Stimulated activated naive B cell treated with anti-CD40 and anti-IgM and Interleukin-4, amounts not matched to agents 10 μg/mL and 1 μg/mL and 100 μg/mL, for 72 hours (primary cell): ENCODE measurements at regions not wholly inside any gene's neighbourhood (a gene's known extent, or its start where the extent isn't known, plus 50 kb on each side); places are given as distances from the start of the nearest gene placed in this dataset.
"Not testable (repeated sequence)": the region's sequence is repeated elsewhere in the genome, so short reads cannot be mapped to it uniquely, and the experiment has no call there.

Source experiments
- ATAC-seq, 2 donors: fragments of 150-1000 bp; cut with Tn5 transposase; replicated peaks; 2 replicates each; pipeline ENCODE4 v1.10.0; 2021; ENCODE audit warnings: moderate library complexity in 1 of 2
- DNase-seq: peaks from one replicate; pipeline ENCODE4 v3.0.0; 2021
- H3K27ac Mint-ChIP-seq: one replicate; pipeline ENCODE4 v1.8.0; 2022; ENCODE audit warnings: mild to moderate bottlenecking, mixed read lengths
- H3K27me3 Mint-ChIP-seq, 2 donors: one replicate each; pipeline ENCODE4 v1.8.0; 2022; ENCODE audit warnings: mixed read lengths in 2 of 2
- H3K36me3 Mint-ChIP-seq, 2 donors: one replicate each; pipeline ENCODE4 v1.8.0; 2022; ENCODE audit warnings: mixed read lengths in 2 of 2, mild to moderate bottlenecking in 1 of 2
- H3K4me1 Mint-ChIP-seq, 2 donors: one replicate each; pipeline ENCODE4 v1.8.0; 2022; ENCODE audit warnings: mixed read lengths in 2 of 2, mild to moderate bottlenecking in 1 of 2
- H3K4me3 Mint-ChIP-seq, 2 donors: one replicate each; pipeline ENCODE4 v1.8.0; 2022; ENCODE audit warnings: mild to moderate bottlenecking in 2 of 2, mixed read lengths in 2 of 2, moderate library complexity in 1 of 2
- H3K9me3 Mint-ChIP-seq, 2 donors: one replicate each; pipeline ENCODE4 v1.8.0; 2022; ENCODE audit warnings: mixed read lengths in 2 of 2, mild to moderate bottlenecking in 1 of 2

- H3K36me3 Mint-ChIP-seq = no peaks in the 10 kb centered on the region
- no peak for ATAC-seq
- H3K9me3 Mint-ChIP-seq = peaks cover 0 to 1% of the 10 kb centered on the region in 2 donors
- H3K4me3 Mint-ChIP-seq = no peak overlapping the region
- H3K27me3 Mint-ChIP-seq = peaks cover 23 to 27% of the 10 kb centered on the region in 2 donors
- H3K27ac Mint-ChIP-seq = no peak overlapping the region
- H3K4me1 Mint-ChIP-seq = no peaks in the 10 kb centered on the region
- DNase-seq = no peak
These were observed 83.3 kb upstream of the SLC66A3 start for GRCh38 chr2:11071939-11072338.

DNA sequence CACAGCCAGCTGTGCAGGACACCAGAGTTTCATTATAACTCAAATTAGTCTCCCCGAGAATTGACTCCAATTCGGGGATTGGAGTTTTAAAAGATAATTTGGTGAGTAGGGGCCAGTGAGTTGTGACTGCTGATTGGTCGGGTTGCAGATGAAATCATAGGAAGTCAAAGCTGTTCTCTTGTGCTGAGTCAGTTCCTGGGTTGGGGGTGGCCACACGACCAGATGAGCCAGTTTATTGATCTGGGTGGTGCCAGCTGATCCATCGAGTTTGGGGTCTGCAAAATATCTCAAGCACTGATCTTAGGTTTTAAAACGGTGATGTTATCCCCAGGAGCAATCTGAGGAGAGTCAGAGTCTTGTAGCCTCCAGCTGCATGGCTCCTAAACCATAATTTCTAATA is 82.7 kb upstream of the SLC66A3 start:
- no peaks in the 10 kb centered on the region for H3K36me3 Mint-ChIP-seq
- H3K9me3 Mint-ChIP-seq = no peaks in the 10 kb centered on the region
- peaks cover 27 to 32% of the 10 kb centered on the region in 2 donors for H3K27me3 Mint-ChIP-seq
- no peak overlapping the region for H3K4me3 Mint-ChIP-seq
- H3K27ac Mint-ChIP-seq = no peak overlapping the region
- DNase-seq (no peak), ATAC-seq (no peak)
- H3K4me1 Mint-ChIP-seq = no peaks in the 10 kb centered on the region

DNA sequence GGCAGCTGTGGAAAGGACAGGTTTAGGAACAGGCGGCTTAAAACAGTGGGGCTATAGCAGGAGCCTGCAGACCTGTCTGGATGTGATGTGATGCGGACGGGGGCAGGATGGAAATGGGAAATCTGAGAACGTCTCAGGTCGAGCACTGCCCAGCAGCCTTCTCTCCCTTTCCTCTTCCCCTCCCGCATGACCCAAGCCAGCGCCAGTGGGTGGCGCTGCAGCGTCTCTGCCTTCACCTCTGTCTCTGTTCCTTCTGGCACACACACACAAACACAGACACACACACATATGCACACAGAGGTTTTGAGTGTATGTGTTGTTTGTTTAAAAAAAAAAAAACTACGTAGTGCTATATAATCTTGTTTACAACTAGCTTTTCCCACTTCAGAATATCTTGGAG is 82.0 kb upstream of the SLC66A3 start:
- Mint-ChIP-seq H3K4me1 (no peaks in the 10 kb centered on the region), H3K4me3 (no peak overlapping the region), H3K36me3 (no peaks in the 10 kb centered on the region), H3K27ac (no peak overlapping the region), H3K27me3 (peaks cover 32 to 39% of the 10 kb centered on the region in 2 donors), H3K9me3 (no peaks in the 10 kb centered on the region)
- no peak for DNase-seq
- no peak for ATAC-seq

- no peak overlapping the region for H3K4me3 Mint-ChIP-seq
- H3K4me1 Mint-ChIP-seq = no peaks in the 10 kb centered on the region
- H3K36me3 Mint-ChIP-seq = no peaks in the 10 kb centered on the region
- H3K27me3 Mint-ChIP-seq = peaks cover 29 to 35% of the 10 kb centered on the region in 2 donors
- DNase-seq (no peak), ATAC-seq (no peak)
- no peaks in the 10 kb centered on the region for H3K9me3 Mint-ChIP-seq
- H3K27ac Mint-ChIP-seq = no peak overlapping the region
These were observed 81.5 kb upstream of the SLC66A3 start for GRCh38 chr2:11073776-11074175.

- Mint-ChIP-seq H3K4me3 (no peak overlapping the region), H3K27me3 (peaks cover 29 to 34% of the 10 kb centered on the region in 2 donors), H3K27ac (no peak overlapping the region), H3K9me3 (no peaks in the 10 kb centered on the region), H3K36me3 (no peaks in the 10 kb centered on the region), H3K4me1 (no peaks in the 10 kb centered on the region)
- no peak for DNase-seq
- no peak for ATAC-seq
These were observed 80.9 kb upstream of the SLC66A3 start for GRCh38 chr2:11074246-11074820.

DNA sequence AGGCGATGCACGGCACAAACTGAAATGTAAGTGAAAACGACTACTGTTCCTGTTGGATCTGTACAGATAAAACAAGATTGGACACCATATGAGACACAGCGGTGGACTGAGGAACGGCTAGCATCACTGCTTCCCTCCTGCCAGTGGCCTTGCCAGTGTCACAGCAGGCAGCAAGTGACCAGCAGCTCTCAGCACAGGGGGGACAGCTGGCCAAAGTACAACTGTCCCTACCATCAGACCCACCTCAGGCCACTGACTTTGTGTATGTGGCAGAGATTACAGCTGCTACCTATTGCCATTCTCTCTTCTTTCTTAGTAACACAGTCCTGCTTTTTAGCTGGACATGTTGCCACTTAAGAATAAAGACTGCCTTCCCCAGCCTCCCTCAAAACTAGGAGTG is 80.0 kb upstream of the SLC66A3 start:
- ATAC-seq (no peak), DNase-seq (no peak)
- no peaks in the 10 kb centered on the region for H3K36me3 Mint-ChIP-seq
- H3K9me3 Mint-ChIP-seq = no peaks in the 10 kb centered on the region
- no peak overlapping the region for H3K27ac Mint-ChIP-seq
- H3K4me3 Mint-ChIP-seq = no peak overlapping the region
- H3K4me1 Mint-ChIP-seq = no peaks in the 10 kb centered on the region
- peaks cover 25 to 40% of the 10 kb centered on the region in 2 donors for H3K27me3 Mint-ChIP-seq

DNA sequence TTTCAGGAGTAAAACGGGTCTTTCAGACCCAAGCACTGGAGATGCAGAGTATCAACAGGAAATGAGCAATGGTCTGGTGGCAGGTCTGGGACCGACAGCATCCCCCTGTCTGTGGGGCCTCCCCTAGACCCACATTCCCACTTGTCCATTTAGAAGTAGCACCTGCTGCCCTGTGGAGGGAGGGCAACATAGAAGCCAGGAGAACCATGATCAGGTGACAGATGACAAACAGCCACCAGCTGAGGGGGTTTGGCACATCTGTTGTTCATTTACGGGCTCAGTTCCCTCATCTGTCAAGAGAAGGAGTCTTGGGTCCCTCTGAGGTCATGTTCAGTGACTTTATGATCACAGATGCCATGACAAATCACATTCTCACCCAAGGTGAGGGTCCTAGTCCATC is 77.9 kb upstream of the SLC66A3 start:
- DNase-seq = no peak

DNA sequence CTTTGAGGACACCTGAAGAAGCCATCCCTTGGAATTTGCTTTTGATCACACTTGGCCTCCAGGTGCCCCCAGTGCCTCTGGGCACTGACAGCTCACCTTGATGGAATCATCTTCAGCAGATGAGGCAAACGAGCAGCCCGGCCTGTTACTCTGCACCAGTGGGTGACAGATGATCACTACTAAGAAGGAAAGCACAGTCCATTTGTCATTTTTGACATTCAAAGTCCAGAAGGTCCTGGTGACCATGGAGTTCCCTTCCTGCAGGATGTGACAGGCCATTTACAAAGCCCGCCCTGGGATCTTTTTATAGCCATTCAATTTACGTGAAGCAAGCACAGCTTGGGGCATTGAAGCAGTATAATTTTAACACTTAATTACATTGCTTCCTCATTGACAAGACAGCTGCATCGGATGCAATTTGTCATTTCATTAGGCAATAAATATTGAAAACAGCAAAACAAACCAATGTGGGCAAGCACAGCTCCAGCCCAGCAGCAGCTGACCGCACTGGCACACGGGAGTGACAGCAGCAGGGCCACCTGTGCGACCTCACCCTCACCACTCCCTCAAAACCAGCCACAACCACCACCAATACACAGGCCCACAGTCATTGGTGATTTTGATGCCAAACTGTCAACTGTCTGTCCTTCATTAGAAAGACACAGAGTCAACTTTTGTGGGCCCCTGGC is 76.0 kb upstream of the SLC66A3 start:
- Mint-ChIP-seq H3K27me3 (peaks cover 14 to 36% of the 10 kb centered on the region in 2 donors), H3K4me1 (no peaks in the 10 kb centered on the region), H3K4me3 (no peak overlapping the region), H3K9me3 (peaks cover 0 to 1% of the 10 kb centered on the region in 2 donors), H3K27ac (no peak overlapping the region), H3K36me3 (no peaks in the 10 kb centered on the region)
- no peak for DNase-seq
- ATAC-seq = no peak

More for the DNA sequence above, 77.9 kb upstream of the SLC66A3 start:
- no peak overlapping the region for H3K4me3 Mint-ChIP-seq
- H3K4me1 Mint-ChIP-seq = no peaks in the 10 kb centered on the region
- H3K27me3 Mint-ChIP-seq = peaks cover 14 to 34% of the 10 kb centered on the region in 2 donors
- no peaks in the 10 kb centered on the region for H3K36me3 Mint-ChIP-seq
- H3K27ac Mint-ChIP-seq = no peak overlapping the region
- H3K9me3 Mint-ChIP-seq = no peaks in the 10 kb centered on the region
- ATAC-seq = no peak

DNA sequence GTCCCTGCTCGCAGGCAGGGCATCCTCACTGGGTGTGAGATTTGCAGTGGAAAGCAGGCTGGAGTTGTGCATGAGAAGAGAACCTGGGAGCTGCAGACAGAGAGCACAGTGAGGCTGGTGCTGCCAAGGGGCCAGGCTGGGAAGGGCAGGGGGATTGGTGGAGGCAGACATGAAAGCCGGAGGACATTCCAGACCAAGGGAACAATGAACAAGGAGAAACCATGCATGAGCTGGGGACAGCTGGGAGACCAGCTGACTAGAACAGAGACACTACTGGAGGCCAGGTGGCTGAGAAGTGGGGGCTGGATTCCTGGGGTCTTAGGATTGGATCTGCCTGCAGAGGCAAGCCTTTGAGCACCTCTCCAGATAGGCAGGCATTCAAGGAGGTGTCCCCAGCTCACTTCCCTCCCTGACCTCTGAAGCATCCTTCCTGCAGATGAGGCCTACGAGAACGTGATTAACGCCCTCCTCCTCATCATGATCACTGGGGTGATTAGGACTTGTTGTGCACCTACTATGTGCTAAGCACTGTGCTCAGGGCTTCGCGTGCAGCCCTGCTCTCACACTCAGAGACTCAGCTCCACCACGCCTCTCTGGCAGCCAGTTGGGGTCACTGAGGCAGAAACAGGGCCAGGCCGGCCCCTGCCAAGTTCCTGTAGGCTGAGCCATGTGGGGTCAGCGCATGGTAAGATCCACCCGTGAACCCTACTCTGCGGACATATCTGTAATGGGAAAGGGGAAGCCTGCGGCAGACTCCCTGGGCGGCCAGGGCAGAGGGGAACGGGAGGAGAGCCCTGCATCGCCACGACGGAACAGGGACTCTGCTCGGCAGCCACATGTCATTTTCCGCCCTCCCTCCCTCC is 74.8 kb upstream of the SLC66A3 start:
- Mint-ChIP-seq H3K27ac (no peak overlapping the region), H3K36me3 (no peaks in the 10 kb centered on the region), H3K27me3 (peaks cover 17 to 38% of the 10 kb centered on the region in 2 donors), H3K4me1 (no peaks in the 10 kb centered on the region), H3K9me3 (peaks cover 0 to 1% of the 10 kb centered on the region in 2 donors), H3K4me3 (no peak overlapping the region)
- DNase-seq (no peak), ATAC-seq (no peak)

DNA sequence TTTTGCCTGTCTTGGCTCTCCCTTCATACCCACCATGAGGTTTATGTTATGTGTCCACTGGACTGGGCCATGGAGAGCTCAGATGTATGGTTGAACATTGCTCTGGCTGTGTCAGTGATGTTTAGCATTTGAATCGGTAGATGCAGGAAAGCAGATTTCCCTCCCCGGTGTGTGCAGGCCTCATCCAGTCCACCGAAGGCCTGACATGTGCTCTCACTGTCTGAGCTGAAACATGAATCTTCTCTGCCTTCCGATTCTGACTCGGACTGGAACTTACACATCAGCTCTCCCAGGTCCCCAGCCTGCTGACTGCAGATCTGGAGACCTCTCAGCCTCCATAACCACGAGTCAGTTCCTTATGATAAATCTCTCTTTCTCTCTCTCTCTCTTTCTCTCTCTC is 72.4 kb upstream of the SLC66A3 start:
- Mint-ChIP-seq H3K27ac (no peak overlapping the region), H3K36me3 (no peaks in the 10 kb centered on the region)
- no peak for ATAC-seq

GRCh38 chr2:11088821-11089220 is 66.4 kb upstream of the SLC66A3 start:
- not testable (repeated sequence) for ATAC-seq, H3K36me3 Mint-ChIP-seq, H3K4me1 Mint-ChIP-seq, H3K9me3 Mint-ChIP-seq, H3K27ac Mint-ChIP-seq, DNase-seq, H3K4me3 Mint-ChIP-seq
- H3K27me3 Mint-ChIP-seq = peaks cover 16 to 18% of the 10 kb centered on the region in 2 donors

More for the DNA sequence above, 72.4 kb upstream of the SLC66A3 start:
- Mint-ChIP-seq H3K9me3 (peaks cover 0 to 1% of the 10 kb centered on the region in 2 donors), H3K4me3 (no peak overlapping the region), H3K4me1 (no peaks in the 10 kb centered on the region), H3K27me3 (peaks cover 23 to 37% of the 10 kb centered on the region in 2 donors)
- no peak for DNase-seq

DNA sequence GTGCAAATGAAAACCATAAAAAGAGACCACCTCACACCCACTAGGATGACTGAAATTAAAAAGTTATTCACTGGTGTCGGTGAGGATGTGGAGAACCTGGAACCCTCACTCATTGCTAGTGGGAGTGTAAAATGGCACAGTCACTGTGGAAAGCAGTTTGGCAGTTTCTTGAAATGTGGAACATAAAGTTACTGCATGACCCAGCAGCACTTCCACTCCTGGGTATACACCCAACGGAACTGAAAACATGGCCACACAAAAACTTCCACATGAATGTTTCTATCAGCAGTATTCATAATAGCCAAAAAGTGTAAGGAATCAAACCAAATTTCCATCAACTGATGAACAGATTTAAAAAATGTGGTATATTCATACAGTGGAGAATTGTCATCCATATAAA is 65.1 kb upstream of the SLC66A3 start:
- DNase-seq (no peak), ATAC-seq (no peak)
- Mint-ChIP-seq H3K9me3 (no peaks in the 10 kb centered on the region), H3K4me3 (no peak overlapping the region), H3K4me1 (no peaks in the 10 kb centered on the region), H3K27ac (no peak overlapping the region), H3K36me3 (no peaks in the 10 kb centered on the region), H3K27me3 (peaks cover 19 to 23% of the 10 kb centered on the region in 2 donors)

DNA sequence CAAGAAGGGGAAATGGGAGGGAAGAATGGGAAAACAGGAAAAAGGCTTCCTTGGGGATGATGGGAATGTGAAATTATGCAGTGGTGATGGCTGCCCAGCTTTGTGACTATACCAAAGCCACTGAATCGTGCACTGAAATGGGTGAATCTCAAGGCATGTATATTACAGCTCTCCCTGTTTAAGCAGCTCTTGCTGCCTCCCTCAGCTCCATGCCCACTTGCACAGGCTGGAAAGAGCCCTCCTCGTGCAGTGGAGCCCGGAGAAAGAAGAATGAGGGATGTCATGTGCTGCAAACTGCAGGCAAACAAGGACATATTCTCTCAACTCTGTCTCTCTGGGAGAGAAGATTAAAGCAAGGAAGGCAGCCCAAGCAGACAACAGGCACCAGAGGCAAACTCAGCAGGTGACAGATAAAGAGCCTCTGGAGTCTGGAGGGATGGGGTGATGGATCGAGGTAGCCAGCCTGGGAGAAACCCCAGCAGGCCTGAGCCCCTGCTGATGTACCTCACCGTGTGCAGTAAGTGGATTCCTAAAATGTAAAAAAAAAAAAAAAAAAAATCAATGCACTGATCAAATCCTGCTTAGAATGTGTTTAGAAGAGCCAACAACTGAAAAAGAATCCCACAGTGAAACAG is 62.4 kb upstream of the SLC66A3 start:
- H3K27me3 Mint-ChIP-seq = peaks cover 7 to 15% of the 10 kb centered on the region in 2 donors
- H3K9me3 Mint-ChIP-seq = no peaks in the 10 kb centered on the region
- H3K4me1 Mint-ChIP-seq = no peaks in the 10 kb centered on the region
- ATAC-seq (no peak), DNase-seq (no peak)
- no peak overlapping the region for H3K4me3 Mint-ChIP-seq
- no peaks in the 10 kb centered on the region for H3K36me3 Mint-ChIP-seq
- no peak overlapping the region for H3K27ac Mint-ChIP-seq

DNA sequence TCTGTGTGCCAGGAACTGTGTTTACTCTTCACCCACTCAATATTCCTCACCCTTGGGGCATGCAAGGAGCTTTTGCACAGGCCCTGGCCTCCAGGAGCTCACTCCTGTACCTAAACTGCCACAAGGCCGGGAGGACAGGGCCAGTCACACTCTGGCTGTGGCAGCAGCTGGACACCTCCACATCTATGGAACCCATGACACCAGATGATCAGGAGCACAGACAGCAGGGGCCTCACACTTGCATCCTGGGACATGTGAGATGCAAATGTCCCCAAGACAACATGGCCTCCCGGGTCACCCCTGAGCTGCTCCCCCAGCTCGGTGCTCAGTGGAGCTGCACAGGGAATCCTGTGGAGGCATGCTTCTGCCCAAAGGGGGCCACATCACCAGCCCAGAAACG is 61.8 kb upstream of the SLC66A3 start:
- no peaks in the 10 kb centered on the region for H3K4me1 Mint-ChIP-seq
- no peaks in the 10 kb centered on the region for H3K36me3 Mint-ChIP-seq

More for the DNA sequence above, 61.8 kb upstream of the SLC66A3 start:
- Mint-ChIP-seq H3K9me3 (no peaks in the 10 kb centered on the region), H3K27me3 (peaks cover 5 to 13% of the 10 kb centered on the region in 2 donors), H3K4me3 (no peak overlapping the region), H3K27ac (no peak overlapping the region)
- DNase-seq (no peak), ATAC-seq (no peak)
